Uterus (tissue), 2 donors: ENCODE measurements at regions not wholly inside any gene's neighbourhood (a gene's known extent, or its start where the extent isn't known, plus 50 kb on each side); places are given as distances from the start of the nearest gene placed in this dataset.

ENCODE experiments used
- POLR2A ChIP-seq, 2 donors: fragments of 450-650 bp; IDR thresholded peaks; one replicate each; pipeline ENCODE4 v1.6.1; 2016; ENCODE audit warnings: antibody characterized with exemption in 2 of 2, mild to moderate bottlenecking in 1 of 2, moderate library complexity in 1 of 2
- TF ChIP-seq, protein P1 (sequence below), 4 experiments: fragments of 200-600 bp in 2 of 4; fragments of 450-650 bp in 2 of 4; sonication (generic) in 2 of 4; IDR thresholded peaks; one replicate each; pipeline ENCODE4 v1.5.1; 2016 to 2019; ENCODE audit warnings: antibody characterized with exemption in 4 of 4, mild to moderate bottlenecking in 2 of 4, moderate library complexity in 1 of 4

GRCh38 chr10:14403359-14403758, 72.6 kb upstream of the FRMD4A start:
- no peak for TF ChIP-seq POLR2A (IDR thresholded peaks at IDR 0.05)
- TF ChIP-seq, protein P1, sequence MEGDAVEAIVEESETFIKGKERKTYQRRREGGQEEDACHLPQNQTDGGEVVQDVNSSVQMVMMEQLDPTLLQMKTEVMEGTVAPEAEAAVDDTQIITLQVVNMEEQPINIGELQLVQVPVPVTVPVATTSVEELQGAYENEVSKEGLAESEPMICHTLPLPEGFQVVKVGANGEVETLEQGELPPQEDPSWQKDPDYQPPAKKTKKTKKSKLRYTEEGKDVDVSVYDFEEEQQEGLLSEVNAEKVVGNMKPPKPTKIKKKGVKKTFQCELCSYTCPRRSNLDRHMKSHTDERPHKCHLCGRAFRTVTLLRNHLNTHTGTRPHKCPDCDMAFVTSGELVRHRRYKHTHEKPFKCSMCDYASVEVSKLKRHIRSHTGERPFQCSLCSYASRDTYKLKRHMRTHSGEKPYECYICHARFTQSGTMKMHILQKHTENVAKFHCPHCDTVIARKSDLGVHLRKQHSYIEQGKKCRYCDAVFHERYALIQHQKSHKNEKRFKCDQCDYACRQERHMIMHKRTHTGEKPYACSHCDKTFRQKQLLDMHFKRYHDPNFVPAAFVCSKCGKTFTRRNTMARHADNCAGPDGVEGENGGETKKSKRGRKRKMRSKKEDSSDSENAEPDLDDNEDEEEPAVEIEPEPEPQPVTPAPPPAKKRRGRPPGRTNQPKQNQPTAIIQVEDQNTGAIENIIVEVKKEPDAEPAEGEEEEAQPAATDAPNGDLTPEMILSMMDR (IDR thresholded peaks at IDR 0.05) = no peak
